ENCODE measurements at regions not wholly inside any gene's neighbourhood (a gene's known extent, or its start where the extent isn't known, plus 50 kb on each side); places are given as distances from the start of the nearest gene placed in this dataset.

DNA sequence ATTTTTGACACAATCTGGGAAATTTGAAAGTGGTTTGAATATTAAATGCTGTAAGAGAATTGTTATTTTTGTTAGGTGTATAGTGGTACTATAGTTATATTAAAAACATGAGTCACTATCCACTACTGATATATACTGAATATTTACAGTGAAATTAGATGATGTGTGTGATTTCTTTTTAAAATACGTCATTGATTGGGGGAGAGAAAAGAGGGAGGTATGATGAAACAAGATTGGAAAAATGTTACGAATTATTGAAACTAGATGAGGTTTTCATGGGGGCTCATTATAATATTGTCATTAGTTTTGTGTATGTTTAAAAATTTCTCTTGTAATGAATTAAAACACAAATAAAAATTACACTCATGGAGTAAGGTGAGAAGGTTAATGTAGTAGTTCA is 571.4 kb downstream of the HTR7 start:
- no peak for TF ChIP-seq POLR2AphosphoS5 (IDR thresholded peaks at IDR 0.05; ENCODE audit: borderline replicate concordance, low read depth, low read length)
- TF ChIP-seq EZH2 (IDR thresholded peaks at IDR 0.05): no peak
